ENCODE measurements at regions not wholly inside any gene's neighbourhood (a gene's known extent, or its start where the extent isn't known, plus 50 kb on each side); places are given as distances from the start of the nearest gene placed in this dataset.

- dilution Hi-C loops (cut with MboI; ENCODE audit: extremely low pct_ligation_motif_present, low sequenced_read_pairs) (no loop called here), intact Hi-C loops (cut with micrococcal nuclease) (no loop called here)
- no peak overlapping the region for H3K9ac ChIP-seq (replicated peaks; ENCODE audit: extremely low read depth, insufficient read depth, low read length)
- H2AFZ ChIP-seq (ENCODE audit: low read depth, low read length), result no peak overlapping the region
- H3K9me3 ChIP-seq (replicated peaks; ENCODE audit: control insufficient read depth, insufficient read depth, low read length), result peaks cover 15% of the 10 kb centered on the region
- FAIRE-seq (no peak), DNase-seq (ENCODE audit: low read depth, low spot score) (no peak)
- TF ChIP-seq FOS (IDR thresholded peaks at IDR 0.05; ENCODE audit: borderline replicate concordance, insufficient read depth, low read length), result no peak
- TF ChIP-seq MYC (IDR thresholded peaks at IDR 0.05; ENCODE audit: low read depth, low read length), result no peak
- no peak for TF ChIP-seq GATA2 (IDR thresholded peaks at IDR 0.05; ENCODE audit: insufficient read depth, insufficient read length, low read depth, low read length)
- TF ChIP-seq CTCF (IDR thresholded peaks at IDR 0.05; ENCODE audit: extremely low read depth in 1 of 2, insufficient read depth in 1 of 2, low read depth in 1 of 2, low read length in 2 of 2), result no peak
- no peak for TF ChIP-seq MAX (IDR thresholded peaks at IDR 0.05; ENCODE audit: insufficient read depth, insufficient read length)
- TF ChIP-seq EZH2 (IDR thresholded peaks at IDR 0.05; ENCODE audit: borderline replicate concordance, low read depth, low read length, severe bottlenecking), result no peak
- TF ChIP-seq JUN (IDR thresholded peaks at IDR 0.05; ENCODE audit: borderline replicate concordance, insufficient read depth, insufficient read length, low read depth), result no peak
- TF ChIP-seq POLR2AphosphoS5 (IDR thresholded peaks at IDR 0.05; ENCODE audit: insufficient read depth, low read depth, low read length), result no peak
- TF ChIP-seq POLR2A (IDR thresholded peaks at IDR 0.05; ENCODE audit: low read depth, low read length), result no peak
- H3K36me3 ChIP-seq (ENCODE audit: control insufficient read depth in 2 of 2, extremely low read depth in 1 of 2, insufficient read depth in 2 of 2, low read length in 2 of 2), result no peaks in the 10 kb centered on the region
- ChIA-PET CTCF (no interaction called here), POLR2A (no interaction called here)
- BruUV-seq (replicated peaks), result no TSS peak
- no peaks in the 10 kb centered on the region for H3K9me1 ChIP-seq (replicated peaks; ENCODE audit: control insufficient read depth, extremely low read depth, insufficient read depth, low read length)
- H3K4me1 ChIP-seq (ENCODE audit: control insufficient read depth, extremely low read depth, insufficient read depth, low read length), result no peaks in the 10 kb centered on the region
- H3K4me3 ChIP-seq (replicated peaks in 1 of 3; ENCODE audit: insufficient read depth in 1 of 3, low read depth in 1 of 3, low read length in 3 of 3), result no peak overlapping the region
- H4K20me1 ChIP-seq (replicated peaks; ENCODE audit: control insufficient read depth, extremely low read depth, insufficient read depth, low read length), result no peaks in the 10 kb centered on the region
- no peak overlapping the region for H3K4me2 ChIP-seq (ENCODE audit: insufficient read depth, low read length)
- no peaks in the 10 kb centered on the region for H3K27me3 ChIP-seq (ENCODE audit: control insufficient read depth in 2 of 2, insufficient read depth in 2 of 2, low read length in 2 of 2)
- H3K27ac ChIP-seq (ENCODE audit: insufficient read depth, low read depth, low read length), result no peak overlapping the region
- H3K79me2 ChIP-seq (ENCODE audit: control insufficient read depth, insufficient read depth, low read length), result no peaks in the 10 kb centered on the region
Measured at GRCh38 chr1:4463631-4464030, 190.8 kb upstream of the AJAP1 start.
